Ishikawa (cell line): ENCODE measurements at regions not wholly inside any gene's neighbourhood (a gene's known extent, or its start where the extent isn't known, plus 50 kb on each side); places are given as distances from the start of the nearest gene placed in this dataset.

Experiments
- CEBPB ChIP-seq: IDR thresholded peaks from 2 replicates; pipeline ENCODE4 v1.6.1; 2012
- CREB1 ChIP-seq: IDR thresholded peaks from 2 replicates; pipeline ENCODE4 v1.6.1; 2012; ENCODE audit warnings: low read depth
- EGR1 ChIP-seq: IDR thresholded peaks from 2 replicates; pipeline ENCODE4 v1.6.1; 2012
- EP300 ChIP-seq: IDR thresholded peaks from 2 replicates; pipeline ENCODE4 v1.6.1; 2012; ENCODE audit warnings: borderline replicate concordance
- FOXM1 ChIP-seq: IDR thresholded peaks from 2 replicates; pipeline ENCODE4 v1.6.1; 2012; ENCODE audit warnings: low read depth, borderline replicate concordance
- NFIC ChIP-seq: IDR thresholded peaks from 2 replicates; pipeline ENCODE4 v1.6.1; 2012
- RAD21 ChIP-seq: IDR thresholded peaks from 2 replicates; pipeline ENCODE4 v1.6.1; 2012; ENCODE audit warnings: low read depth
- TAF1 ChIP-seq: IDR thresholded peaks from 2 replicates; pipeline ENCODE4 v1.6.1; 2012; ENCODE audit warnings: low read depth, mild to moderate bottlenecking
- TCF12 ChIP-seq: IDR thresholded peaks from 2 replicates; pipeline ENCODE4 v1.6.1; 2012; ENCODE audit warnings: low read depth
- TEAD4 ChIP-seq: IDR thresholded peaks from 2 replicates; pipeline ENCODE4 v1.6.1; 2012
- YY1 ChIP-seq: IDR thresholded peaks from 2 replicates; pipeline ENCODE4 v1.6.1; 2012; ENCODE audit warnings: low read depth
- ZBTB7A ChIP-seq: IDR thresholded peaks from 2 replicates; pipeline ENCODE4 v1.6.1; 2012; ENCODE audit warnings: low read depth
- TF ChIP-seq, protein P1 (sequence below): IDR thresholded peaks from 2 replicates; pipeline ENCODE4 v1.6.1; 2012
- TF ChIP-seq, protein P2 (sequence below): IDR thresholded peaks from 2 replicates; pipeline ENCODE4 v1.6.1; 2012
- TF ChIP-seq, protein P3 (sequence below): IDR thresholded peaks from 2 replicates; pipeline ENCODE4 v1.6.1; 2012; ENCODE audit warnings: low read depth, mild to moderate bottlenecking

DNA sequence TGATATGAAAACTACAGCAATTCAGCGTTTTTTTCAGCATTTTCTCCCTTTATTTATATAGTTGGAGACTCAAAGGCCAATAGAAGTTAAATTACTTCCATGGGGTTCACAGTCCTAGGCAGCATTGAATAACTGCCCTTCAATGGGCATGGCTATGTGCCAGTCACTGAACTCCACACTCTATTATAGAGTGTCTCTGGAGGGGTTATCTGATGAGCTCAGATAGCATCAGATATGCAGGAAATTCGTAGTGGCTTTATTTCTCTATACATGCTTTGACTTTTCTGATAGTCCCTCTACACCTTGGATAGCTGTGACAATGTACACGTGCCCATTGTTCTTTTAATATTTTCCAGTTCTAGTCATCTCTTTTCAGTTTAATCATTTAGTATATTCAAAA lies 396.9 kb upstream of the CBLB start:
- no peak for TF ChIP-seq NFIC
- no peak for TF ChIP-seq TCF12
- no peak for TF ChIP-seq YY1
- no peak for TF ChIP-seq CEBPB
- TF ChIP-seq FOXM1: no peak
- TF ChIP-seq RAD21: no peak
- no peak for TF ChIP-seq ZBTB7A
- TF ChIP-seq TEAD4: no peak
- no peak for TF ChIP-seq CREB1
- TF ChIP-seq, protein P1, sequence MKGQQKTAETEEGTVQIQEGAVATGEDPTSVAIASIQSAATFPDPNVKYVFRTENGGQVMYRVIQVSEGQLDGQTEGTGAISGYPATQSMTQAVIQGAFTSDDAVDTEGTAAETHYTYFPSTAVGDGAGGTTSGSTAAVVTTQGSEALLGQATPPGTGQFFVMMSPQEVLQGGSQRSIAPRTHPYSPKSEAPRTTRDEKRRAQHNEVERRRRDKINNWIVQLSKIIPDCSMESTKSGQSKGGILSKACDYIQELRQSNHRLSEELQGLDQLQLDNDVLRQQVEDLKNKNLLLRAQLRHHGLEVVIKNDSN: no peak
- no peak for TF ChIP-seq TAF1
- TF ChIP-seq EGR1: no peak
- TF ChIP-seq, protein P2, sequence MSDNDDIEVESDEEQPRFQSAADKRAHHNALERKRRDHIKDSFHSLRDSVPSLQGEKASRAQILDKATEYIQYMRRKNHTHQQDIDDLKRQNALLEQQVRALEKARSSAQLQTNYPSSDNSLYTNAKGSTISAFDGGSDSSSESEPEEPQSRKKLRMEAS: no peak
- no peak for TF ChIP-seq EP300
- TF ChIP-seq, protein P3, sequence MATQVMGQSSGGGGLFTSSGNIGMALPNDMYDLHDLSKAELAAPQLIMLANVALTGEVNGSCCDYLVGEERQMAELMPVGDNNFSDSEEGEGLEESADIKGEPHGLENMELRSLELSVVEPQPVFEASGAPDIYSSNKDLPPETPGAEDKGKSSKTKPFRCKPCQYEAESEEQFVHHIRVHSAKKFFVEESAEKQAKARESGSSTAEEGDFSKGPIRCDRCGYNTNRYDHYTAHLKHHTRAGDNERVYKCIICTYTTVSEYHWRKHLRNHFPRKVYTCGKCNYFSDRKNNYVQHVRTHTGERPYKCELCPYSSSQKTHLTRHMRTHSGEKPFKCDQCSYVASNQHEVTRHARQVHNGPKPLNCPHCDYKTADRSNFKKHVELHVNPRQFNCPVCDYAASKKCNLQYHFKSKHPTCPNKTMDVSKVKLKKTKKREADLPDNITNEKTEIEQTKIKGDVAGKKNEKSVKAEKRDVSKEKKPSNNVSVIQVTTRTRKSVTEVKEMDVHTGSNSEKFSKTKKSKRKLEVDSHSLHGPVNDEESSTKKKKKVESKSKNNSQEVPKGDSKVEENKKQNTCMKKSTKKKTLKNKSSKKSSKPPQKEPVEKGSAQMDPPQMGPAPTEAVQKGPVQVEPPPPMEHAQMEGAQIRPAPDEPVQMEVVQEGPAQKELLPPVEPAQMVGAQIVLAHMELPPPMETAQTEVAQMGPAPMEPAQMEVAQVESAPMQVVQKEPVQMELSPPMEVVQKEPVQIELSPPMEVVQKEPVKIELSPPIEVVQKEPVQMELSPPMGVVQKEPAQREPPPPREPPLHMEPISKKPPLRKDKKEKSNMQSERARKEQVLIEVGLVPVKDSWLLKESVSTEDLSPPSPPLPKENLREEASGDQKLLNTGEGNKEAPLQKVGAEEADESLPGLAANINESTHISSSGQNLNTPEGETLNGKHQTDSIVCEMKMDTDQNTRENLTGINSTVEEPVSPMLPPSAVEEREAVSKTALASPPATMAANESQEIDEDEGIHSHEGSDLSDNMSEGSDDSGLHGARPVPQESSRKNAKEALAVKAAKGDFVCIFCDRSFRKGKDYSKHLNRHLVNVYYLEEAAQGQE: no peak

DNA sequence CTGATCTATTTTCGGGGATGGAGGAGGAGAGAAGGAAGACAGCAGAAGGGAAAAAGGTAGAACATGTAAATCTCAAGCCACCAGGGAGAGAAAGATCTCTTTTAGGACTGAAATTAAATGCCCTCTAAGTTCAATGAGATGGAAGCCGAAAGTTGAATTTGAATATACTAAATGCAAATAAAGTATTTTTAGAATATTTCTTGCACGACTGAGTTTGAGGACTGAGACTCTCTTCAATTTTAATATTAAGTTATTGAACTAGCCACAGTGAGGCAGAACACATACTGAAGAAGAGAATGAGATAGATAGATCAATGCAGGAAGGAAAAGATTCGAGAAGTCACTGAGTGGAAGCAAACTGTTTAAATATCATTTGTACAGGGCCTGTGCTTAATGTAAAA lies 399.9 kb upstream of the CBLB start:
- TF ChIP-seq YY1: no peak
- no peak for TF ChIP-seq ZBTB7A
- TF ChIP-seq, protein P2: no peak
- TF ChIP-seq, protein P1: no peak
- no peak for TF ChIP-seq CREB1
- TF ChIP-seq TEAD4: no peak
- TF ChIP-seq TCF12: no peak

DNA sequence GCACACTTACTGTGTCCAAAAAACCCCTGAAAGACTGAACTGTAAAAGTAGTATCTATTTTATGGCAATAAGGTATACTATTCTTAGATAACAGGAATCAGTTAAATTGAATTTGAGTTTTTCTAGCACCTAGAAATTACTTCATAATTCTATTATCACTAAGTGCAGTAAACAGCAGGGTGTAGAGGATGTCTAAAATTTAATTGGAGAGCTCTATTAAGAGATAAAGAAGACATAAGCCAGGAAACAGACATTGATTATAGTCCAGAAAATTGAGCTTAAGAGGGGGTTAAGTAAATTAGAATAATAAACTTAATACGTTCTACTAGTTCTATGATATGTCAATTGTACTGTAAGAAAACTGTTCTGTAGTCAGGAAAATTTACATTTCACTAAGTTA lies 403.5 kb upstream of the CBLB start:
- no peak for TF ChIP-seq RAD21
- TF ChIP-seq ZBTB7A: no peak
- TF ChIP-seq CEBPB: no peak
- TF ChIP-seq TEAD4: no peak
- TF ChIP-seq, protein P2: no peak
- no peak for TF ChIP-seq TAF1
- TF ChIP-seq NFIC: no peak
- TF ChIP-seq, protein P1: no peak
- no peak for TF ChIP-seq TCF12
- TF ChIP-seq YY1: no peak
- no peak for TF ChIP-seq EGR1

DNA sequence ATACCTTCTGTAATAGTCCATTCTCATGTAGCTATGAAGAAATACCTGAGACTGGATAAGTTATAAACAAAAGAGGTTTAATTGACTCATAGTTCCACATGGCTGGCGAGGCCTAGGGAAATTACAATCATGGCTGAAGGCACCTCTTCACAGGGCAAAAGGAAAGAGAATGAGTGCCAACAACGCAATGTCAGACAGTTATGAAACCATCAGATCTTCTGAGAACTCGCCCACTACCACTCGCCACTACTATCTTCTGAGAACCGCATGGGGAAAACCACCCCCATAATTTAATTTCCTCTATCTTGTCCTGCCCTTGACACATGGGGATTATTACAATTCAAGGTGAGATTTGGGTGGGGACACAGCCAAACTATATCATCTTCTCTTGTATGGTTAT lies 406.8 kb upstream of the CBLB start:
- TF ChIP-seq CREB1: no peak
- no peak for TF ChIP-seq NFIC
- no peak for TF ChIP-seq YY1
- no peak for TF ChIP-seq TAF1
- no peak for TF ChIP-seq EP300
- no peak for TF ChIP-seq TCF12
- no peak for TF ChIP-seq RAD21
- TF ChIP-seq, protein P3: no peak

DNA sequence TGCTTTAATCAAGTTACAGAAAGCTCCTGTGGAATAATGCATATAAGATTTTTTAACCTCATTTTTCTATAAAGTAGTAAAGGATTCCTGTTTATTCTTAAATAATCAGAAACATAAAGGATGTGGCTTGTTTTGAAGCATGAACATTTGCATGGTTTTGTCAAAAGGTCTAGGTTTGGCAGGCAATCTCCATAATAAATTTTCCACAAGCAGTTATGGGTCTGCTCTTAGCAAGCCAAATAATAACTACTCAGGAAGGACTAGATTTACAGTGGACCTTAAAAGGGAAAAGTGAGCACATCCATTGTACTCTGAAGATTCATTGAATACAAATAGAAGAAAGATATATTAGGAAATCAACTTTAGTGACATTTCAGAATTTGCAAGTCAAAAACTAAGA lies 407.3 kb upstream of the CBLB start:
- TF ChIP-seq YY1 (no peak), TCF12 (no peak), CEBPB (no peak), TEAD4 (no peak), ZBTB7A (no peak)
- TF ChIP-seq, protein P2: no peak
